ENCODE measurements at regions not wholly inside any gene's neighbourhood (a gene's known extent, or its start where the extent isn't known, plus 50 kb on each side); places are given as distances from the start of the nearest gene placed in this dataset.
"Not testable (repeated sequence)": the region's sequence is repeated elsewhere in the genome, so short reads cannot be mapped to it uniquely, and the experiment has no call there.

DNA sequence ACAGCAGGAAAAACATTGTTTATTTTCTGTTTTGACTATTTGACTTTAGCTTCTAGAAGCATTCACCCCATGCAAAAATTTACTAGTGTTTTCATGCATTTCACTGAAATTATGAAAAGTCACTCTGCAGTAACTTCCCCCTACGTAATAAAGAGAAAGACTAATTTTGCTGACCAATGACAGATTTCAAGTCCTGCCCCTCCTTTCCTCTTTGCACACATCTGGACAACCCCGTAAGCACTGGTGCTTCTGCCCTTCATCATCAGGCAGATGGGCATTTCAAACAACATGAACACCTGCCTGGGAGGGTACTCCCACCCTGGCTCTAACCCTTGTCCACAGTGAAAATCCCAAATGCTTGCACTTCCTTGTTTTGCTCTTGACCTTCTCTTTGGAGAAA lies 815.0 kb upstream of the ID2 start:
- ATAC-seq, result no peak

DNA sequence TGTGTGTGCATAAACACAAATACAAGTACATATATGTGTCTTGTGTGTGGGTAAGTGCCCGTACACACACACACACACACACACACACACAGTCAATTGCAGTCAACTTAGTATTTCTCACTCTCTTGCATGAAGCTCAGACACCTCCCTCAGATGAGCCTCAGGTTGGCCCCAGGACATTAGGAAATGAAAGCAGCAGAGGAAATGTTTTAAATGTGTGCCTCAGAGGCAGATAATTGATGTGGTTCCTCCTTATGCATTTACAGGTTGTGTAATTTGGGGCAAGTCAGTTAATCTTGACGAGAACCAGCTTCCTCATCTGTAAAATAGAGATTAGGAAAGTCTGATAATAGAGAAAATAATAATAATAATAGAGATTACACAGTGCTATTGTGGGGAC lies 814.0 kb upstream of the ID2 start:
- no peak for ATAC-seq

DNA sequence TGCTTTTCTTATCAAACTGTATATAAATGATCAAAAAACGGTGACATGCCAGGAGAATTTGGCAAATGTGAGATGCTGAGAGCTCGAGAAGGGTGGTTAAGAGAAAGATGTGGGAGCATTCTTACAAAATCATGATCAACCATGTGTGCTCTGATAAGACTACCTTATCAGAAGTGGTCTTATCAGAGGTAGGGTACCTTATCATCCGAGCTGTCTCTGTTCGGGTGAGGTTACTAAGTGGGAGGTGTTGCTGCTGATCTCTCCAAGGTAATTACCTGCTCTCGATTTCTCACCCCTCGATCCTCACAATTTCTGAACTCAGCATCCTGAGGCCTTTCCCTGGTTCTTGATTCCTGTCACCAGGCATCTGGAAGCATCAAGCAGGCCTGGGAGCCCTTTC lies 813.0 kb upstream of the ID2 start:
- ATAC-seq, result no peak

DNA sequence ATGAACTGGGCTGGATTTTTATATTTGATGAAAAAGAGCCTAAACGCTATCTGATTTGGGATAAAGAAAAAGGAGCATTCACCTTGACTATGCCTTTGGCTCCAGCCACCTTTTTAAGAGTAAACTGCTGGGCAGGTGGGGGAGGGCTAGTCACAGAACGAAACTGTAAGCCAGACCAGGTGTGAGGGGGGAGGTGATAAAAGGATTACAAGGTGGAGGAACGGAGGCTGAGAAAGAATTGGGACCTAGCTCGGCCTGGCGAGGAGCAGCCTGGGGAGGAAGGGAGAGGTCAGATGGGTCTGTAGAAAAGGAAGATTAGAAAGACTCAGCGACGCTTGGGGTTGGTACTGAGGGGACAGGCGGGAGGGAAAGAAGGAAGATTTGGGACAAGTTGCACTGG lies 805.4 kb upstream of the ID2 start:
- ATAC-seq, result not testable (repeated sequence)

DNA sequence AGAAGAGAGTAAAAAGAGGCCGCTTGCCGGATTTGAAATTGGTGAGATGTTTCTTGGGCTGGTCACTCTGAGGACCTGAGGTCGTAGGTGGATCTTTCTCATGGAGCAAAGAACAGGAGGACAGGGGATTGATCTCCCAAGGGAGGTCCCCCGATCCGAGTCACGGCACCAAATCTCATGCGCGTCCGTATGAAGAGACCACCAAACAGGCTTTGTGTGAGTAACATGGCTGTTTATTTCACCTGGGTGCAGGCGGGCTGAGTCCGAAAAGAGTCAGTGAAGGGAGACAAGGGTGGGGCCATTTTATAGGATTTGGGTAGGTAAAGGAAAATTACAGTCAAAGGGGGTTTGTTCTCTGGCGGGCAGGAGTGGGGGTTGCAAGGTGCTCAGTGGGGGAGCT lies 803.6 kb upstream of the ID2 start:
- ATAC-seq, result not testable (repeated sequence)

DNA sequence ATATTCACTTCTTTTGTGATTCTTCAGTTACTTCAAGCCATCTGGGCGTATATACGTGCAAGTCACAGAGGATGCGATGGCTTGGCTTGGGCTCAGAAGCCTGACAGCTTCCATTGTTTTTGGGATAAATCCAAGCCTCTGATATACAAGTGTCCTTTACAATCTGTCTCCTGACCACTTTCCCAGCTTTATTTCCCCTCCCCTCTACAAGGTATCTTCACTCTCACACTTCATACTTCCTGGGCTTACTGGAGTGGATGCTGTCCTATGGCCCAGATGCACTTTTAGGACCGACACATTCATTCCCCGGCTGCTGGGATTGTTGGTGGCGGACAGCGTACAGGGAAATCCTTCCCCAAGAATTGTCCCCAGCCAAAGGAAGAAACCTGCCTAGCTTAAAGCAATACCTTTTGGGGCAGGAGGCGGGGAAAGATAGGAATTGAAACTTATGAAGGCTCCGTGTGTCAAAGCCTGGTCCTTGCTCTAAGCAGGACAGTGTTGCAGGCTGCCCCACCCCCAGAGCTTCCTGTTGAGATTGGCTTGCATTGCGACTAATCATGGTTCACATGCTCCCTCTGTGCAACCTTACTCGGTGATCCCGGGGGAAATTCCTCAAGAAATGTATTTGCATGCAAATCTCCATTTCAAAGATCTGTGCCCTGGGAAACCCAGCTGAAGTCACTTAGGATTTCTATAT lies 802.9 kb upstream of the ID2 start:
- no peak for ATAC-seq

DNA sequence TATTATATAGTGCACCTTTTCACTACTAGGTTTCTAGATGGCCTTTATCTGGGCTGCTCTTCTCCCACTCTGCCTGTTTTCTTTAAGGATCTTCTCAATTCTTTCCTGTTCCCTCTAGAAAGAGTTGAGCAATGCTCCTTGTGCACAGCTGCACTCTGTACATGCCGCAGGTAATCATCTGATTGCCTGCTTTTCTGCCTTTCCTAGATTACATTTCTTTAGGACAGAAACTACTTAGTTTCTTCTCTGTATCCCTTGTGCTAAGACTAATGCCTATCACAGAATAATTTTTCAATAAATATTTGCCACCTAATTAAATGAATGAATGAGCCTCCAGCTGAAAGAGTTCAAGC lies 802.4 kb upstream of the ID2 start:
- no peak for ATAC-seq

DNA sequence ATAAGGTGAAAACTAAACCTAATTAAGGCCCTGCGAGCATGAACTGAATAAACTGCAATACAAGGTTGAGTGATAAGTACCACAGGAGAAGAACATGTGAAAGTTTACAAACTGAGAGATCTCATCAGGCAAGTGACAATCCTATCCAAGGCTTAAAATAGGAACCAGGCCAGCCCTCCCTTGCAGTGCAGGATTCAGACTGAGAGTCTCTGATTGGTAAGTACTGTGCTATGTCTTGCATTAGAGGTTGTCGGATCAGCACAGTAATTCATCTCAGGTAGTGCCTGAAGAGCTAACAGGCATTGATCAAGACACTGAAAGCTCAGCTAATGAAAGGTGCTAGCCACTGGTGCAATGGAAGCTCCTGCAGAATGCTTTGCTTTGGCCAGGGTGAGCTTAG lies 801.7 kb upstream of the ID2 start:
- no peak for ATAC-seq

DNA sequence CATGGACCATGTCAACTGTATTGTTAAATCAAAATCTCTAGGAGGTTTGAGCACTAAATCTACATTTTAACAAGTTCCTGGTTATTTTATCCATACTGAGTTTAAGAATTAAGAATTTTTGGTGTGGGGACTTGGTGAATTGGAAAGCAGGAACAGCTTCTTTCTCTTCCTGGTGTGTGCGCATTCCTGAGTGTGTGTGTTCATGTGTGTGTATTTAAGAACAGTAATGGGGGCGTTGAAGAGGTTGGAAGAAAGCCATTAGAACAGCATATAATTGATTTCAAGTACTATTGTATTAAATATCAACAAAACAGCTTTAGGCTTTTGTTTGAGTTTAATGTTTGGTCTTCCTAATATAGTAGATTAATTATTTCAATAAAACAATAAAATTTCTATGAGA lies 801.3 kb upstream of the ID2 start:
- ATAC-seq, result no peak

DNA sequence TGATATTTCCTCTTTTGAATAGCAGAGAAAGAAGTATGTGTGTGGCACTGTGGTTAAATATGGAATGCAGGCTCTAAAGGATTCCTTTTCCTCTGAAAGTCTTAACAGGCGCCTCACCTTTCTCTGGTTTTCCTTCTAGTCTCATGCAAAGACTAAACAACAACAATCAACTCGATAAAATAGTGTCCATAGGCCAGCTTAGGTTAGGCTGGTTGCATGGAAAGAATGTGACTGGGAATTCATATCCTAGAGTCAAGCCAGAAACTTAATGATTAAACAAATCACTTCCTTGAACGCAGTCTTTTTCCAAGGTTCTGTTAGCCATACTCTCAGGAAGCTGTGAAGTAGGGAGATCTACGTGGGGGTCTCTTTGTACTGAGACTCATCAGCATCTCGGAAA lies 800.8 kb upstream of the ID2 start:
- ATAC-seq, result no peak

DNA sequence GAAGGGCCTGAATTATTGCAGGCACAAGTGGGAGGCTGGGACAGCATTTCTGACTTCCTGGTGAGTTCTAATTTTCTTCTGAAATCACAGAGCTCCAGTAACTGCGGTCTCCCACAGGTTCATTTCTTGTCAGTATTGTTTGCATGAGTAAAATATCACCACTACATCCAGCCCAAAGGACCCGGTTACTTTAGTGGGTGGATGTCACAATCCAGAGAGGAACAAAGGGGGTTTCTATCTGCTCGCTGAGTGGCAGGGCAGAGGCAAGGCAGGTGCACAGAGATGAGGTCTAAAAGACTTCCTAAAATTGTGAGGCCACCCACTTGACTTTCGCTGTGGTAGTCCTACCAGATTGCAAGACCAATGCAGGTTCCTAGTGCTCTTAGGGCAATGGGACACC lies 800.4 kb upstream of the ID2 start:
- ATAC-seq, result no peak

DNA sequence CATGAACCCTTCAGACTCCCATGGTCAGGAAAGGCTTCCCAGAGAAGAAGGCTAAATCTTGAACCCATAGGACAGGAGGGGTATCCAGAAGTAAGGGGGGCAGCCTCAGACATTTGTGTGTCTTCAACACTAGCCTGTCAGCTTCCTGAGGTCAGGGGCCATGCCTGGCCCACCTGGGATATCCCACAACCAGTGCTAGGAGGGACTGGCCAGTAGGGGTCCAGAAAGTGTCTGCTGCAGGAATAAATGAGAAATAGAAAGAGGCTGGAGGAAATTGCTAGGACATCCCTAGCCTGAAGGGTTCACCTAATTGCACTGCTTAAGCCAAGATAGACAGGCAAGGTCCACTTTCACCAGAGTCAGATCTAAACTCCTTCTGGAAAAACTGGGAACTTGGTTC lies 799.6 kb upstream of the ID2 start:
- ATAC-seq, result no peak

DNA sequence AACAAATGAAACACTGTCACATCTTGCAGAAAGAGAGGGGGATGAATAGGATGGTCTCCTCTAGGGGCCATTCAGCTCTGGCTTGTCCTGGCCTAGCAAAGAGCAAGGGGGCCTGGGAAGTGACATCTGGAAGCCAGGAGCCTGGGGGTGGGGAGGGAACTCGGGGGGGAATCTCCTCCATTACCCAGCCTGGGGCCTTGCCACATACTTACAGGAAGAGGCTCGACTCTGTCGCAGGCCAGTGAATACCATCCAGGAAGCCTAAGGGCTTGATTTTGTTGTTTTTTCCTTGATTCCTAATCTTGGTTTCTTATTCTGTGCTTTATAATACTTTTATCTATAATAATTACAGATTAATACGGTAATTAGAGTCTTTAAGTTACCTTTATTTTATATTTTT lies 797.5 kb upstream of the ID2 start:
- ATAC-seq, result no peak

DNA sequence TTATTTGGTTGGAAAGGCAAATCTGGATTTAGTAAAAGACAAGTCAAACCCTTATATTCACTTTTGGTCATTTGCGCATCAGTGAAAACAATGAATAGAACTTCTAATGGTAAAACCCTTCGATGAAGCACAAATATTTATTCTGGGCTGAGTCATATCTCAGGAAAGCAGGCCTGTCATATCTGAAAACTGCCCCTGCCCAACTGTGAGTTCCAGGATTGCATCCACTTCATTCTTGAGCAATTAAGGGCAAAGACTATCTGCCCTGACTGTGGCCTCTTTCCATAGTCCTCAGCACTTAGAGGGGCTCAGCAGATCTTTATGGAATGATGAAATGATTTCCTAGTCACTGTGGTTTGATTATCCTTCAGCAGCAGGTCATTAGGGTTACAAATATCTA lies 795.2 kb upstream of the ID2 start:
- ATAC-seq, result no peak

DNA sequence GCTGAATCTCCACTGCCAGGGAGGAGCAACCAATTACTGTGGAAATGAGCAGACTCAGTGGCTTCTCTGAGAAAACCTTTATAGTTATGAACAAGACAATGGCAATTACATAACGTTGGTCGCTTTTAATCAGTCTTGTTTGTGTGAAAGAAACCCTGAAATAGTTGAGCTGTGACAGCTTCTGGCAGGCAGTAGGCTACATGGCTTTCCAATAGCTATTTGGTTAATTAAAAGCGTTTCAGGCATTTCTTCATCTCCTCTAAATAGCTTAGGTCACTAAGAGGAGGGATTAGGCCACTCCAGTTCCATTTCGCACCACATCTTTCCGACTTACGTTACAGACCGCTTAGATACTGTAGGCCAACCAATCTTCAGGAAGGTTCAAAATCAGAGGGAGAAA lies 794.4 kb upstream of the ID2 start:
- ATAC-seq, result no peak

DNA sequence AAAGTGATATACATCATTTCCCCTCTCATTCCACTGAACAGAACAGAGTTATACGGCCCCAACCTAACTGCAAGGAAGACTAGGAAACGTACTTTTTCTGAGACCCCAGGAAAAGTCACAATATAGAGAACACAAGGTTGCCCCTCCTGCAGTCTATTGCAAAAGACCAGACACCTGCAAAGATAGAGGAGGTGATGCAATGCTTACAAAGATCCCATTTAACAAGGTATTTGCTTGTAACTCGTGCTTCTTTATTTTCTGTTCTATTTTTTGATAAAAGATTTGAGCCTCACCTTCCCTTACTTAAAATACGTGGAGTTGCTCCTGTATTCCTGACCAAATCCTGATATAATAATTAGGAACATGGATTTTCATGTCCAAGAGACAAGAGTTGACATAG lies 793.0 kb upstream of the ID2 start:
- no peak for ATAC-seq

DNA sequence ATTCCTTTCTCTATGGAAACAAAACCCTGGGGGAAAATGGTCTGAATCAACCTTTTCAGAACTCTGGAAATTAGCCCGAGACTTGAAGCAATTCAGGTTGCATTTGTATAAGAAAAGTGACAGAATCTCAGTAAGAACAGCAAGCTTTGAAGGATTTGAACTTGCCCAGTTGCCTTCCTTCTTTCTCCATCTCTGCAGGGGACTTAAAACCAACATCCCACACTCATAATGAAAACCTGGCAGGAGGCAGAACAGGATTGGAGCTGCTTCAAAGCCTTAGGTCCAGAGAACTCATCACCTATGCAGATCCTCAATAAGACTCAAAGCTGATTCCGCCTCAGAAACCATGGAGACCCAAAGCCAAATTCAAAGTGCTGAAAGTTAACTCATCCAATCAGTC lies 790.5 kb upstream of the ID2 start:
- ATAC-seq, result no peak

DNA sequence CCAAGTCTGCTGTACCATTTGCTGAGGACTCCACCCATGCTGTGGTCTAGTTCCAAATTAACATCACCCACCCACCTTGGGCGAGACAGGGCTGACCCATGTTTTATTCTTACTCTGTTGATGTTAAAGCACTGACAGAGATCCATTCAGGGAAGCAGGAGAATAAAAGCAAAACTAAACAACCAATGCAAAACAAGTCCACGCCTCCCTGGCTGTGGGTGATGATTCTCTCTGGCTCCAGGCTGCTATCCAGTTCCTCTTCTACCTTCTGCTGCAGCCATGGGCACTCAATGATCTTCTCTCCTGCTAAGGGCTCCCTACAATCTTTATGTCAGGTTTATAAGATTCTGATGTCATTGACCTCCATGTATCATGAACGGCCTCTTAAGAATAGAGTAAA lies 786.6 kb upstream of the ID2 start:
- no peak for ATAC-seq

DNA sequence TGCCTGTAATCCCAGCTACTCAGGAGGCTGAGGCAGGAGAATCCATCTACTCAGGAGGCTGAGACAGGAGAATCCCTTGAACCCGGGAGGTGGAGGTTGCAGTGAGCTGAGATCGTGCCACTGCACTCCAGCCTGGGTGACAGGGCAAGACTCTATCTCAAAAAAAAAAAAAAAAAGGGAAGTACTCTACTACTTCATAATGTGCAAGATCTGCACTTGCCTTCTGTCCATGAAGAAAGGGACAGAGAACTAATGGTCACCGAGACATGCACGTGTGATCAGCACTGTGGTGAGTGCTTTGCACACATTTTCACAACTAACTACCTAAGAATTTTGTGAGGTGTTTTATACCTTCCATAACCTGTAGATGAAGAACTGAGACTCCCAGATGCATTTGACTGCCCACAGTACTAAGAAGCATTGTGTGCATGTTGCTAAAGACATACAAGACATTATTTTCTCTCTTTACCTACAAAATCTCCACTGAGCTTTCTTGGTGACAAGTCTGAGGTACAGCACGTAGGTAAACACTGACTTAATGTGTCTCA lies 784.8 kb upstream of the ID2 start:
- no peak for ATAC-seq

DNA sequence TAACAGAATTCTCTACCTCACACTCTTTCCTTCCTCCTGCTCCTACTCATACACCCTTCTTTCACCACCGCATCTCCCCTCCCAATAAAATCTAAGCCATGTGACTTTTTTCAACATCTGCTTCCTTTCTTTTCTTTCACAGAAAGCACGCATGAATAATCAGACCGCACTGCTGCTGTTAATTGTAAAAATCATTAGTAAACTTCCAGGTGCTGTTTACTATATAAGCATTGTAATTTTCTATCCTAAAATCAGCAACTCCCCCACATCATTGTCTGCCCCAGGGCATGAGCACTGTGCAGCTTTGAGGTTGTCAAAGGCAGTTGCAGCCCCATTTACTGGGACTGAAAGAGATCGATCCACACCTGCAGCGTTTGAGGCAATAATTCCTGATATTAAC lies 782.6 kb upstream of the ID2 start:
- ATAC-seq, result no peak

DNA sequence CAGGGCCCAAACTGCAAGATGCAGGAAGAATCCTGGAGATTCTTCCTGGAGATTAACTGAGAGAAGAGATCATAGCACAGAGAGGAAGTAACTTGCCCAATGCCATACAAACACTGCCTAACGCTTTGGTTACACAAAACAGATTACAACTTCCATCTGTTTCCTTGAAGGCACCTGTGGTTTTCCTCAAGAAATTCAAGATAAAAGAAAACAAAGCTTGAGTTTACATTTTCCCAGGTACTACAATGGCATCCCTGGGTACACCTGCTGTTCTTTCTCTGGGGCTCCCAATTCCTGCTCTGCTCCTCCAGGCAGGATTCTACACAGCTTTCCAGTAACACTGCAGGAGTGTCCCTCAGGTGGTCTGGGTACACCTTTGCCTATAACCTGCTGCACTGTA lies 781.9 kb upstream of the ID2 start:
- ATAC-seq, result no peak

DNA sequence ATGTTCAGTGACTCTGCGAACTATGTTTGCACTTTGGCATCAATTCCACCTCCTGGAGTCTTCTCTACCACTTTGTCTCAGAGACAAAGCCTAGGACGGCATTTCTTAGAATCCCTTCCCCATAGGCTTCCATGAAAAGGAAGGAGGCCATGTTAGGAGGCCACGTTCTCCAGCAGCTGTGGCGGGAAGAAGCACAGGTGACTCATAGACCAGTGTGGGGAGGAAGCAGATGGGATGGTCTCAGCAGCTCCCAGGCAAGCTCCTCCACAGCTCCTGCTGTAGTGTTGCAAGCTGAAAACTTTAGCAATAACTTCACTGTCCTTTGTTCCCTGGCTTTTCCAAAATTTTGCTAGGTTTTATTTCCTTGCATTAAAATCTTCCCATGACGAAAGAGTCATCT lies 781.3 kb upstream of the ID2 start:
- ATAC-seq, result no peak

DNA sequence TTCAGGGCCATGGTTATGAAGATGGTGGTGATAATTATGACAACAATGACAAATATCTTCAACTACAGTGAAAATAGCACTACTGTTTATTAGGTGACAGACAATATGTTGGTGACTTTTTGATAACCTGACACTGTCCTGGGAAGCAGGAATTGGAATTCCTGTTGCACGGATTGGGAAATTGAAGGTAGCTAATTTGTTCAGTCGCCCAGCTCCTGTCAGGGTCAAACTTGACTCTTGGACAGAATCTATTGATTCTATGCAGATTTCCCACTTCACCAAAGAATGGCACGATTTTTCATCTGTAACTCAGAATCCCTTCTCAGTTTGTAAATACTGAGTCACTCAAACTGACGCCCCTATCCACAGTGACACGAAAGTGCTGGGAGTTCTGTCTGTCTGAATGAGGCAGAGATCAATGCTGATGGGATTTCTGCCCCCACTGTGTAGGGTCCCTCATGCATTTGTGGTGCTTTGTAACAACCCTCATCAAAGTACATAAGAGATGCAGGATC lies 779.5 kb upstream of the ID2 start:
- ATAC-seq, result peak in 1 of 2 donors; percentile 28

DNA sequence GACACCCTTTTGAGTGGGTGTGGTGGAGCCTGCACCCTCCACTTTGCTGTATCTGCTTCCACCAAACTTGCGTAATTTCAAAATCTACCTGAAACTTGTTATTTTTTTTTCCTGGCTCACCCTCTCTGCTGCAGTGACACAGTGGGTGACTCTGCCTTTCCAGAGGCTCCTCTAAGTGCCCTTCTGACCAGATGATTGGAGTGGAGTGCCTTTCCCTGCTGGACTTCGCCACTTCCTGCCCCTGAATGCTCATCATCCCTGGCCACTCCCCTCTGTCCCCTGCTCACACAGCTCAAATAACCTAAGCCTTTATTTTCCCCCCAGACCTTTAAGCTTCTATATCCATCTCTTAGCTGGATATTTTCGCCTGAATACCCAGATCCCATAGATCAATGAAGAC lies 777.5 kb upstream of the ID2 start:
- ATAC-seq, result no peak

DNA sequence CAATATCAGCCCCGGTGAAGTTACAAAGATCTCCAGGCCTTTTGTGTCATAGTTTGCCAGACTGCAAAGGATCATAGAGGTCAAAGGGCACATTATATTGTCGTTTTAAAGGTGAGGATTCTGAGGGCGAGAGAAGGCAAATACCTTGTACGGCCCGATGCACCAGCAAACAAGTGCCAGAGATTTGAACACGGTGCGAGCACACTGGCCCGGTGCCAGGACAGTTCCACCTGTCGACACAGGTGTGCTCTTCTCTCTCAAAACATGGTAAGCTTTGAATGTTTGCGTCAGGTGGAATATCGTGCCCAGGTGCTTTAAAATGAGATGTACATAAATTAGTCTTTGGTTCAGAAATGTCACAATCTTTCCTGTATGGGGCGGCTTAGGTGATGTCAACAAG lies 776.1 kb upstream of the ID2 start:
- no peak for ATAC-seq
